ENCODE measurements at regions not wholly inside any gene's neighbourhood (a gene's known extent, or its start where the extent isn't known, plus 50 kb on each side); places are given as distances from the start of the nearest gene placed in this dataset.

- DNase-seq (ENCODE audit: low spot score): no peak
These were observed 56.1 kb downstream of the RMI2 start for GRCh38 chr16:11401161-11402050.

GRCh38 chr16:11402051-11402744, 56.9 kb downstream of the RMI2 start:
- no peak for DNase-seq (ENCODE audit: low spot score)

- no peak for DNase-seq (ENCODE audit: low spot score)
These were observed 57.7 kb downstream of the RMI2 start for GRCh38 chr16:11402745-11403533.

- DNase-seq (ENCODE audit: low spot score): no peak
These were observed 58.2 kb downstream of the RMI2 start for GRCh38 chr16:11403534-11403795.

- no peak for DNase-seq (ENCODE audit: low spot score)
These were observed 58.7 kb downstream of the RMI2 start for GRCh38 chr16:11403920-11404319.

- no peak for DNase-seq (ENCODE audit: low spot score)
These were observed 59.3 kb downstream of the RMI2 start for GRCh38 chr16:11404603-11405002.

GRCh38 chr16:11405331-11406176, 60.3 kb downstream of the RMI2 start:
- DNase-seq (ENCODE audit: low spot score): no peak

GRCh38 chr16:11406177-11406560, 60.9 kb downstream of the RMI2 start:
- no peak for DNase-seq (ENCODE audit: low spot score)

- peak; percentile 49 for DNase-seq (ENCODE audit: low spot score)
These were observed 62.1 kb downstream of the RMI2 start for GRCh38 chr16:11407047-11407982.

- no peak for DNase-seq (ENCODE audit: low spot score)
These were observed 63.0 kb downstream of the RMI2 start for GRCh38 chr16:11408216-11408615.

GRCh38 chr16:11409398-11409797, 64.1 kb downstream of the RMI2 start:
- no peak for DNase-seq (ENCODE audit: low spot score)

GRCh38 chr16:11410376-11411058, 65.3 kb downstream of the RMI2 start:
- no peak for DNase-seq (ENCODE audit: low spot score)

- DNase-seq (ENCODE audit: low spot score): no peak
These were observed 65.8 kb downstream of the RMI2 start for GRCh38 chr16:11411059-11411550.

GRCh38 chr16:11412175-11412904, 67.1 kb downstream of the RMI2 start:
- DNase-seq (ENCODE audit: low spot score): no peak

GRCh38 chr16:11412965-11413887, 68.0 kb downstream of the RMI2 start:
- DNase-seq (ENCODE audit: low spot score): no peak

- DNase-seq (ENCODE audit: low spot score): no peak
These were observed 68.8 kb downstream of the RMI2 start for GRCh38 chr16:11413907-11414595.
